Endothelial cell of umbilical vein (primary cell): ENCODE measurements at regions not wholly inside any gene's neighbourhood (a gene's known extent, or its start where the extent isn't known, plus 50 kb on each side); places are given as distances from the start of the nearest gene placed in this dataset.

Source experiments
- BruUV-seq: library from RNA; stranded (reverse); fragments of 400-500 nt; replicated peaks from 2 replicates; lab custom pipeline; 2021; lab: Mats Ljungman, UMichigan
- CTCF ChIA-PET: fragments of 300-600, 350-600 bp; sonication (Branson Sonifier 250); formaldehyde crosslinking; loops from one replicate; lab custom pipeline; 2021; ENCODE audit warnings: antibody characterized with exemption, inconsistent platforms; lab: Charles Lee
- POLR2A ChIA-PET: fragments of 300-600, 350-600 bp; sonication (Branson Sonifier 250); formaldehyde crosslinking; loops from one replicate; lab custom pipeline; 2021; ENCODE audit warnings: antibody characterized with exemption, inconsistent platforms; lab: Charles Lee
- DNase-seq: peaks from one replicate; pipeline ENCODE4 v3.0.0-alpha.2; 2011; ENCODE audit warnings: low read depth, low spot score
- FAIRE-seq: peaks from 2 replicates; lab custom pipeline; 2011; peaks lifted over from hg19 to GRCh38; lab: Jason Lieb, UNC
- H2AFZ ChIP-seq: 2 replicates; pipeline ENCODE4 v1.6.0; 2012; ENCODE audit warnings: low read depth, low read length, control low read depth, inconsistent platforms
- H3K27ac ChIP-seq: 2 replicates; pipeline ENCODE4 v1.5.1; 2011; ENCODE audit warnings: low read depth, mild to moderate bottlenecking, control low read depth, low read length, moderate library complexity; ENCODE audit not compliant: insufficient read depth
- H3K27me3 ChIP-seq, 2 experiments: 2 replicates each; pipeline versions ENCODE4 v1.6.0 to v1.6.1; 2011; ENCODE audit warnings: low read length in 2 of 2, mixed read lengths in 1 of 2; ENCODE audit not compliant: control insufficient read depth in 2 of 2, insufficient read depth in 2 of 2
- H3K36me3 ChIP-seq, 2 experiments: 2 replicates in 1 of 2; 3 replicates in 1 of 2; pipeline ENCODE4 v1.5.1; 2011; ENCODE audit warnings: low read length in 2 of 2, mild to moderate bottlenecking in 1 of 2, moderate library complexity in 1 of 2; ENCODE audit not compliant: control insufficient read depth in 2 of 2, insufficient read depth in 2 of 2; ENCODE audit errors: extremely low read depth in 1 of 2
- H3K4me1 ChIP-seq: 3 replicates; pipeline ENCODE4 v1.5.1; 2011; ENCODE audit warnings: mild to moderate bottlenecking, low read length; ENCODE audit not compliant: control insufficient read depth, insufficient read depth; ENCODE audit errors: extremely low read depth
- H3K4me2 ChIP-seq: 2 replicates; pipeline ENCODE4 v1.6.1; 2011; ENCODE audit warnings: low read length, control low read depth, mixed read lengths; ENCODE audit not compliant: insufficient read depth
- H3K4me3 ChIP-seq, 3 experiments: fragments of 200-600 bp in 1 of 3; sonication (generic), shearing (Covaris generic) in 1 of 3; replicated peaks in 1 of 3; 2 replicates each; pipeline ENCODE4 v1.5.1; 2011 to 2016; ENCODE audit warnings: control low read depth in 3 of 3, low read length in 3 of 3, mild to moderate bottlenecking in 2 of 3, inconsistent platforms in 1 of 3, low read depth in 1 of 3, moderate library complexity in 1 of 3; ENCODE audit not compliant: insufficient read depth in 1 of 3
- H3K79me2 ChIP-seq: 2 replicates; pipeline ENCODE4 v1.6.0; 2012; ENCODE audit warnings: low read length, inconsistent platforms; ENCODE audit not compliant: control insufficient read depth, insufficient read depth
- H3K9ac ChIP-seq: replicated peaks from 2 replicates; pipeline ENCODE3; 2011; ENCODE audit warnings: low read length, control low read depth; ENCODE audit not compliant: insufficient read depth; ENCODE audit errors: extremely low read depth
- H3K9me1 ChIP-seq: replicated peaks from 3 replicates; pipeline ENCODE4 v1.6.0; 2011; ENCODE audit warnings: mild to moderate bottlenecking, low read length; ENCODE audit not compliant: control insufficient read depth, insufficient read depth; ENCODE audit errors: extremely low read depth
- H3K9me3 ChIP-seq: replicated peaks from 2 replicates; pipeline ENCODE4 v1.5.1; 2012; ENCODE audit warnings: low read length, inconsistent platforms; ENCODE audit not compliant: control insufficient read depth, insufficient read depth
- H4K20me1 ChIP-seq: replicated peaks from 2 replicates; pipeline ENCODE3; 2011; ENCODE audit warnings: mild to moderate bottlenecking, low read length; ENCODE audit not compliant: control insufficient read depth, insufficient read depth; ENCODE audit errors: extremely low read depth
- EZH2 ChIP-seq: IDR thresholded peaks from 2 replicates; pipeline ENCODE4 v1.6.1; 2012; ENCODE audit warnings: borderline replicate concordance, low read depth, mild to moderate bottlenecking, moderate library complexity, low read length, inconsistent platforms; ENCODE audit not compliant: severe bottlenecking
- FOS ChIP-seq: IDR thresholded peaks from 2 replicates; pipeline ENCODE4 v1.6.1; 2011; ENCODE audit warnings: mild to moderate bottlenecking, low read length, moderate library complexity, borderline replicate concordance; ENCODE audit not compliant: insufficient read depth
- GATA2 ChIP-seq: IDR thresholded peaks from 2 replicates; pipeline ENCODE4 v1.7.0; 2011; ENCODE audit warnings: low read depth, mild to moderate bottlenecking, moderate library complexity, mixed read lengths, low read length; ENCODE audit not compliant: insufficient read length, insufficient read depth
- JUN ChIP-seq: IDR thresholded peaks from 2 replicates; pipeline ENCODE4 v1.6.1; 2011; ENCODE audit warnings: borderline replicate concordance, low read depth; ENCODE audit not compliant: insufficient read length, insufficient read depth
- MYC ChIP-seq: IDR thresholded peaks from one replicate; pipeline ENCODE4 v1.6.1; 2011; ENCODE audit warnings: mild to moderate bottlenecking, low read depth, low read length
- POLR2A ChIP-seq: IDR thresholded peaks from 2 replicates; pipeline ENCODE4 v1.6.1; 2012; ENCODE audit warnings: low read depth, mild to moderate bottlenecking, control low read depth, low read length
- POLR2AphosphoS5 ChIP-seq: IDR thresholded peaks from 2 replicates; pipeline ENCODE4 v1.6.1; 2012; ENCODE audit warnings: low read depth, mild to moderate bottlenecking, control low read depth, low read length, moderate library complexity; ENCODE audit not compliant: insufficient read depth
- dilution Hi-C: fragments of 300-500 bp; cut with MboI; formaldehyde crosslinking; loops from one replicate; pipeline ENCODE4 v1.15.0; 2019; ENCODE audit warnings: low sequenced_read_pairs; ENCODE audit not compliant: extremely low pct_ligation_motif_present
- intact Hi-C: fragments of 100-400 bp; cut with micrococcal nuclease; formaldehyde crosslinking; loops from one replicate; pipeline ENCODE4 v1.10.0; 2022
- TF ChIP-seq, protein P1 (sequence below), 2 donors: IDR thresholded peaks; 1 replicate in 1 of 2; 2 replicates in 1 of 2; pipeline ENCODE4 v1.5.1; 2011; ENCODE audit warnings: low read length in 2 of 2, mild to moderate bottlenecking in 2 of 2, moderate library complexity in 2 of 2, control low read depth in 1 of 2, inconsistent platforms in 1 of 2, low read depth in 1 of 2; ENCODE audit not compliant: insufficient read depth in 1 of 2; ENCODE audit errors: extremely low read depth in 1 of 2
- TF ChIP-seq, protein P2 (sequence below): IDR thresholded peaks from 2 replicates; pipeline ENCODE4 v1.6.1; 2011; ENCODE audit not compliant: insufficient read depth, insufficient read length

DNA sequence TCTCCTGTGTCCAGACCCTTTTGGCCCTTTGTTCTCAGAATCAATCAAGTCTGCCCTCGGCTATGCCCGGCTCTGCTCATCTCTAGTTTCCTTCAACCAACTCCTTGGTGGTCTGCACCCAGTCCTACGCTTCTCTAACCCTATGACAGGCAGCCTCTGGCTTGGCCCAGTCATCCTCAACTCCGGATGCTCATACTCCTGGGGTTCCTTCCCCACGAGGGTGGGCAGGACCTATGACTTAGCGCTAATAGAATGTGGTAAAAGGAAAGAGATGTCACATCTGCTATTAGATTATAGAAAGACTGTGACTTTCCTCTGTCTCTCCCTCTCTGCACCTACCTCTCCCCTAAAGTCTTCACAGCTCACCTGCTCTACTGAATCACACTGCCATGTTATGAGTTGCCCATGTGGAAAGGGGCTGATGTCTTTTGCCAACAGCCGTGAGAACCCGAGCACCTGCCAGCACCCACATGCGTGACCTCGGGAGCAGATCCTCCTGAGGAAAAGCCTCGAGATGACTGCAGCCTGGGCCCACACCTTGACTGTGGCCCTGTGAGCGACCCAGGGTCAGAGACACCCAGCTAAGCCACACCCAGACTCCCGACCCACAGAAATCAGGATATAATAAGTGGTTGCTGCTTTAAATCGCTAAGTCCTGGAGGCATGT, 334.9 kb downstream of the GADD45G start:
- no peak for TF ChIP-seq POLR2AphosphoS5
- no peak for TF ChIP-seq JUN
- TF ChIP-seq GATA2 = no peak
- no peak for TF ChIP-seq FOS
- TF ChIP-seq, protein P1, sequence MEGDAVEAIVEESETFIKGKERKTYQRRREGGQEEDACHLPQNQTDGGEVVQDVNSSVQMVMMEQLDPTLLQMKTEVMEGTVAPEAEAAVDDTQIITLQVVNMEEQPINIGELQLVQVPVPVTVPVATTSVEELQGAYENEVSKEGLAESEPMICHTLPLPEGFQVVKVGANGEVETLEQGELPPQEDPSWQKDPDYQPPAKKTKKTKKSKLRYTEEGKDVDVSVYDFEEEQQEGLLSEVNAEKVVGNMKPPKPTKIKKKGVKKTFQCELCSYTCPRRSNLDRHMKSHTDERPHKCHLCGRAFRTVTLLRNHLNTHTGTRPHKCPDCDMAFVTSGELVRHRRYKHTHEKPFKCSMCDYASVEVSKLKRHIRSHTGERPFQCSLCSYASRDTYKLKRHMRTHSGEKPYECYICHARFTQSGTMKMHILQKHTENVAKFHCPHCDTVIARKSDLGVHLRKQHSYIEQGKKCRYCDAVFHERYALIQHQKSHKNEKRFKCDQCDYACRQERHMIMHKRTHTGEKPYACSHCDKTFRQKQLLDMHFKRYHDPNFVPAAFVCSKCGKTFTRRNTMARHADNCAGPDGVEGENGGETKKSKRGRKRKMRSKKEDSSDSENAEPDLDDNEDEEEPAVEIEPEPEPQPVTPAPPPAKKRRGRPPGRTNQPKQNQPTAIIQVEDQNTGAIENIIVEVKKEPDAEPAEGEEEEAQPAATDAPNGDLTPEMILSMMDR (IDR thresholded peaks at IDR 0.05; ENCODE audit: extremely low read depth in 1 of 2, insufficient read depth in 1 of 2, low read depth in 1 of 2, low read length in 2 of 2) = no peak
- no peak for TF ChIP-seq MYC
- TF ChIP-seq, protein P2, sequence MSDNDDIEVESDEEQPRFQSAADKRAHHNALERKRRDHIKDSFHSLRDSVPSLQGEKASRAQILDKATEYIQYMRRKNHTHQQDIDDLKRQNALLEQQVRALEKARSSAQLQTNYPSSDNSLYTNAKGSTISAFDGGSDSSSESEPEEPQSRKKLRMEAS = no peak
- no peak for TF ChIP-seq EZH2
- TF ChIP-seq POLR2A = no peak
- H3K4me3 ChIP-seq = no peak overlapping the region
- no peaks in the 10 kb centered on the region for H3K9me1 ChIP-seq

More for the DNA sequence above, 334.9 kb downstream of the GADD45G start:
- Histone ChIP-seq H3K4me2 (no peak overlapping the region), H3K9ac (no peak overlapping the region), H3K4me1 (no peaks in the 10 kb centered on the region), H3K79me2 (no peaks in the 10 kb centered on the region), H3K27me3 (peaks cover 0 to 10% of the 10 kb centered on the region in 2 experiments), H3K27ac (no peak overlapping the region), H3K9me3 (no peaks in the 10 kb centered on the region), H2AFZ (no peak overlapping the region), H4K20me1 (no peaks in the 10 kb centered on the region), H3K36me3 (no peaks in the 10 kb centered on the region)
- no TSS peak for BruUV-seq
- DNase-seq (no peak), FAIRE-seq (no peak)
- CTCF ChIA-PET = no interaction called here
- dilution Hi-C loops (no loop called here), intact Hi-C loops (no loop called here)
- POLR2A ChIA-PET = no interaction called here
